ENCODE measurements at regions not wholly inside any gene's neighbourhood (a gene's known extent, or its start where the extent isn't known, plus 50 kb on each side); places are given as distances from the start of the nearest gene placed in this dataset.

DNA sequence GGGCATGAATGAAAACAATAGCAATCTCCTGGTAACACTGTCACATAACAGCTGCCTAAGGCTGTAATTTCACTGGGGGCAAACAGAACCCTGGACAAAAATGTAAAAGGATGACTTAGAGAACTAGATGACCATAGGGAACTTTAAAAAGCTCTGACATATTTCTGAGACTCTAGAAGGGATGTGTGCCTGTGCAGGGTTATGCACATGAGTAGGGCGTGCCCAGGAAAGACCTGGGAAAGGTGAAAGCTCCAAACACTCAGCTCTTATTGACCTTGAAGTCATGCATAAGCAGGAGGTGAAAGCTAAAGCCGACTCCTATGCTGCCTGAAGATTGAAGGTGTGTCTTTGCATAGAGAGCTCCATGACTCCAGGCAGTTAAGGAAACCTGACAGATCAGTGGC, 118.4 kb upstream of the BTBD3 start:
- intact Hi-C loops (cut with DNase I; ENCODE audit: low total_unique reads), result no loop called here
- 33 to 64% methylated on average over 2 of the region's 2 CpGs for WGBS, 2 donors
- H3K4me3 ChIP-seq (ENCODE audit: low read depth, poor library complexity, severe bottlenecking), result no peak overlapping the region
- no peak for TF ChIP-seq POLR2A (IDR thresholded peaks at IDR 0.05)
- TF ChIP-seq, protein P1, sequence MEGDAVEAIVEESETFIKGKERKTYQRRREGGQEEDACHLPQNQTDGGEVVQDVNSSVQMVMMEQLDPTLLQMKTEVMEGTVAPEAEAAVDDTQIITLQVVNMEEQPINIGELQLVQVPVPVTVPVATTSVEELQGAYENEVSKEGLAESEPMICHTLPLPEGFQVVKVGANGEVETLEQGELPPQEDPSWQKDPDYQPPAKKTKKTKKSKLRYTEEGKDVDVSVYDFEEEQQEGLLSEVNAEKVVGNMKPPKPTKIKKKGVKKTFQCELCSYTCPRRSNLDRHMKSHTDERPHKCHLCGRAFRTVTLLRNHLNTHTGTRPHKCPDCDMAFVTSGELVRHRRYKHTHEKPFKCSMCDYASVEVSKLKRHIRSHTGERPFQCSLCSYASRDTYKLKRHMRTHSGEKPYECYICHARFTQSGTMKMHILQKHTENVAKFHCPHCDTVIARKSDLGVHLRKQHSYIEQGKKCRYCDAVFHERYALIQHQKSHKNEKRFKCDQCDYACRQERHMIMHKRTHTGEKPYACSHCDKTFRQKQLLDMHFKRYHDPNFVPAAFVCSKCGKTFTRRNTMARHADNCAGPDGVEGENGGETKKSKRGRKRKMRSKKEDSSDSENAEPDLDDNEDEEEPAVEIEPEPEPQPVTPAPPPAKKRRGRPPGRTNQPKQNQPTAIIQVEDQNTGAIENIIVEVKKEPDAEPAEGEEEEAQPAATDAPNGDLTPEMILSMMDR (IDR thresholded peaks at IDR 0.05), result no peak
- no peak for DNase-seq (ENCODE audit: low spot score in 2 of 2)

DNA sequence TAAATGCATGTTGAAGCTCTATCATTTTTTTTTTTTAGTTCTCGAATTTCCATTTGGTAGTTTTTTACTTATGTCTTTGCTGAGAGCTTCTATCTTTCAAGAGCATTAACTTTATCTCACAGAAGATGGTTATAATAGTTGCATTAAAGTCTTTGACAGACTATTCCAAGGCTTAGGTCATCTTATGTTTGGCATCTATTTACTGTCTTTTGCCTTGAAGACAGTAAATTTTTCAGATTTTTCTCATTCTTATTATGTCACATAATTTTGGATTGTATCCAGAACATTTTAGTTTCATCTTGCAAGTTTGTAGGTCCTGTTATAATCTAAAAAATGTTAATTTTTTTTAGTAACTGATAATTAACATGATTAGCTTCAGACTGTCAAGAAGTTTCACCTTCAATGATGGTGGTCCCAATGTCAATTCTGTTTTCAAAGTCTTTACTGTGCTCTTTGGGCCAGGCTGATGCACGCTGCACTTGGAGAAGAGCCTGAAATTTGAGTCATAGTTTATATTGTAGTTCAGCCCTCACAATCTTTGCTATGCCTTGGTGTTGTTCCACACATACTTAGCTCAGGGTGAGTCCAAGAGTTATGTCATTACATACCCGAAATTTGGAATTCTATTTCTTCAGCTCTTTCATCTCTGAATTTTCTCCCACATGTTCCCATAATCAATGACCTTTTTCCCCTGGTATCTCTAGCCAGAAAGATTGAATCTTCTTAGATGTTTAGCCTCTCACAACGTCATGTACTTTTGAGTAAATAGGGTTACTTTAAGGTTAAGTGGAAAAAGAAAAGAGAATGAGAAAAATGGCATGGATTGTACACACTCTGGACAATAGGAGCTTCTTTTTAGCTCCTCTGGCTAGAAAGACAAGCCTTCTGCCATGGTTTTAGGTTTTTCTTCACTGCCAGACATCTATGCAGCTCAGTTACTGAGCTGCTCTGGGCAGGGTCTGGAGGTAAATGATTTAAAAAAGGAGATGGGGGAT, 110.3 kb upstream of the BTBD3 start:
- no peak for DNase-seq (ENCODE audit: low spot score in 2 of 2)
- TF ChIP-seq POLR2A (IDR thresholded peaks at IDR 0.05), result no peak
- TF ChIP-seq, protein P1 (IDR thresholded peaks at IDR 0.05), result no peak
- 27 to 29% methylated on average over 4 of the region's 4 CpGs for WGBS, 2 donors
- intact Hi-C loops (cut with DNase I; ENCODE audit: low total_unique reads), result no loop called here
- no peak overlapping the region for H3K4me3 ChIP-seq (ENCODE audit: low read depth, poor library complexity, severe bottlenecking)

DNA sequence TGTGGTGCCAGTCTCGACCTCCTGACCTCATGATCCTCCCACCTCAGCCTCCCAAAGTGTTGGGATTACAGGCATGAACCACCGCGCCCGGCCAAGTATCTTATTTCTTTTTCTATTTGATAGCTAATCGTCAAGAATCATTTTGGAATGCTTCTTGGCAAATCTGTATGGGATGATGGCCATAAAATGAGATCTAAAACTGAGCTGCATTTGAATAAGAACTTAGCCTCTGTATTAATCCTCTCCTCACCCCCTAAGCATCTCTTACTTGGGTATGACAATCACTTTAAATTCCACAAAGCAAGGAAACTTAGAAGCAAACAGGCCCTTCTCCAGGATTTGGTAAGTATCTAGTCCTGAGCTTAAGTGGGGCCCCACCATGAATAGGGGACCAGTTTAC, 108.9 kb upstream of the BTBD3 start:
- intact Hi-C loops (cut with DNase I; ENCODE audit: low total_unique reads), result no loop called here
- WGBS, 2 donors, result 73 to 76% methylated on average over 5 of the region's 5 CpGs
- no peak overlapping the region for H3K4me3 ChIP-seq (ENCODE audit: low read depth, poor library complexity, severe bottlenecking)
- DNase-seq (ENCODE audit: low spot score in 2 of 2), result no peak
- no peak for TF ChIP-seq POLR2A (IDR thresholded peaks at IDR 0.05)
- TF ChIP-seq, protein P1 (IDR thresholded peaks at IDR 0.05), result no peak

DNA sequence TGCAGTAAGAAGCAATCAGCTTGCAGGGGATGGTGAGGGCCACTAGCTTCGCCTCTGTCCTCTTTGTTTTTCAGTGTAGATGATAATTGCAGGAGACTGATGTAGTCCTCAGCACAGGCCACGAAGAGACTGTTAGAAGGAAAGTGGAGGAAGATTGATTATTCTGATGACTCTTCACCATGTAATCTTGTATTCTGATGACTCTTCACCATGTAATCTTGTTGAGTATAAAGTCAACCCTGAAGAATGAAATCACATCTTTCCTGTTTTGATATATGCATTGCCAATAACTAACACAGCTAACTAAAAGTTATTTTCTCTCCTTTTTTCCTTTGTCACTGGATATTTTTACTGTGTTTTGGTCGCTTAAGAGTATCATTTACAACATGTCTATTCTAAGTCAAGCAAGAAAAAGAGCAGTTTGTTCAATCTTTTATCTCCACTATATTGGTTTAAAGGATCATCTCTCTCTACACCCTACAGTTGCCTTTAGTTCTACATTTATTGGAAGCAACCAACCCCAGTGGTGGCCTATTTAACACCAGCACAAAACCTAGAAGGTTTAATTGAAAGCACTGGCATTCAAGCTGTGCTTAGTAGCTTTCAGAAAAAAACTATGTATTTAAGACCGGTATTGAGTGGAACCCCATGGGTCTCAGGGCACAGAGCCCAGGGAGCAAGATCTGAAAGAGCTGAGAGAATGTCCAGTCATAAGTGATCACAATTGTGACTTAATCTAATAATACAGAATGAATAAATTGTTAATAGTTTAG, 107.2 kb upstream of the BTBD3 start:
- DNase-seq (ENCODE audit: low spot score in 2 of 2), result no peak
- no peak overlapping the region for H3K4me3 ChIP-seq (ENCODE audit: low read depth, poor library complexity, severe bottlenecking)
- WGBS, 2 donors, result 60% methylated on average over 4 of the region's 4 CpGs
- intact Hi-C loops (cut with DNase I; ENCODE audit: low total_unique reads), result no loop called here
- TF ChIP-seq, protein P1 (IDR thresholded peaks at IDR 0.05), result no peak
- TF ChIP-seq POLR2A (IDR thresholded peaks at IDR 0.05), result no peak

DNA sequence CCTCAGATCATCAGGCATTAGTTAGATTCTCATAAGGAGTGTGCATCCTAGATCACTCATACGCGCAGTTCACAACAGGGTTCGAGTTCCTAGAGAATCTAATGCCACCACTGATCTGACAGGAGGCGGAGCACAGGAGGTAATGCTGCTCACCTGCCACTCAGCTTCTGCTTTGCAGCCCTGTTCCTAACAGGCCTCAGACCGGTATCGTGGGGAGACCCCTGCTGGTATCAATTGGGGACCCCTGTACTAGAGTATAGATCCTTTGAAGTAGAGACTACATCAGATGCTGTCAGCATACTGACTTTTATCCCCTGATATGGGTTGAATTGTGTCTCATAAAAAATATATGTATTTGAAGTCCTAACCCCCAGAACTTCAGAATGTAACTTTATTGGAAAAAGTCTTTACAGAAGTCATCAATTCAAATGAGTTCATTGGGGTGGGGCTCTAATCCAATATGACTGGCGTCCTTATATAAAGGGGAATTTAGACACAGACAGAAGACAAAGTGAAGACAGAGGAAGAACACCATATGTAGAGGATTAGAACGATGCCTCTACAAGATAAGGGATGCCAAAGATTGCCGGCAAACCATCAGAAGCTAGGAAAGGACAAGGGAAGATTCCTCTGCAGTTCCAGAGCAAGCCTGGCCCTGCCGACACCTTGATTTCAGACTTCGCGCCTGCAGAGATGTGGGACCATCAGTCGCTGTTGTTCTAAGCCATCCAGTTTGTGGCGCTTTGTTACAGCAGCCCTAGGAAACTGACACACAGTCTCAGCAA, 104.4 kb upstream of the BTBD3 start:
- TF ChIP-seq, protein P1 (IDR thresholded peaks at IDR 0.05), result no peak
- no peak for TF ChIP-seq POLR2A (IDR thresholded peaks at IDR 0.05)
- intact Hi-C loops (cut with DNase I; ENCODE audit: low total_unique reads), result no loop called here
- DNase-seq (ENCODE audit: low spot score in 2 of 2), result no peak
- 91 to 93% methylated on average over 14 of the region's 14 CpGs for WGBS, 2 donors
- H3K4me3 ChIP-seq (ENCODE audit: low read depth, poor library complexity, severe bottlenecking), result no peak overlapping the region

Measured in lower leg skin (tissue), 4 donors.